OCI-LY7 (cell line): ENCODE measurements at regions not wholly inside any gene's neighbourhood (a gene's known extent, or its start where the extent isn't known, plus 50 kb on each side); places are given as distances from the start of the nearest gene placed in this dataset.

Source experiments
- EZH2phosphoT487 ChIP-seq: fragments of 200-600 bp; sonication (generic); IDR thresholded peaks from 2 replicates; pipeline ENCODE4 v1.6.1; 2018; ENCODE audit warnings: low read depth, borderline replicate concordance, mild to moderate bottlenecking, mixed run types, antibody characterized with exemption, low read length, moderate library complexity, mixed read lengths
- TF ChIP-seq, protein P1 (sequence below): fragments of 200-600 bp; sonication (generic); conservative IDR thresholded peaks from 2 replicates; pipeline ENCODE4 v1.5.1; 2014; ENCODE audit warnings: mild to moderate bottlenecking, antibody characterized with exemption, low read length, moderate library complexity, mixed read lengths

DNA sequence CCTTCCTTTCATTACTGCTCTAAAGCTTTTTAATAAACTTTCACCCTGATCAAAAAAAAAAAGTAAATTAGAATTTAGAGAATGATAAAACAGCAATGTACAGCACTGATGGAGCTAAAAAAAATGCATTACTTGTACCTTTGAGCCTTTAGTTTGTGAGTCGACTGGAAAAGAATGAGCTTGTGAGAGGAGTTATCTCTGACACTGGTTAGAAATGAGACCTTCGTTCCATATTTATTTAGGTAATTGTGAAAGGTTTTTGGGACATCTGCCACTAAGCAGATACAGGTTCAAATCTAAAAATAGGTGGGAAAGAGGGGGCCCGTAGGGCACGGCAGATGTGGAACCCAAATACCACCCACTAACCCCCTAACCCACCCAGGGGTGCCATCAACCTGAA, 376.8 kb downstream of the ICE1 start:
- TF ChIP-seq, protein P1, sequence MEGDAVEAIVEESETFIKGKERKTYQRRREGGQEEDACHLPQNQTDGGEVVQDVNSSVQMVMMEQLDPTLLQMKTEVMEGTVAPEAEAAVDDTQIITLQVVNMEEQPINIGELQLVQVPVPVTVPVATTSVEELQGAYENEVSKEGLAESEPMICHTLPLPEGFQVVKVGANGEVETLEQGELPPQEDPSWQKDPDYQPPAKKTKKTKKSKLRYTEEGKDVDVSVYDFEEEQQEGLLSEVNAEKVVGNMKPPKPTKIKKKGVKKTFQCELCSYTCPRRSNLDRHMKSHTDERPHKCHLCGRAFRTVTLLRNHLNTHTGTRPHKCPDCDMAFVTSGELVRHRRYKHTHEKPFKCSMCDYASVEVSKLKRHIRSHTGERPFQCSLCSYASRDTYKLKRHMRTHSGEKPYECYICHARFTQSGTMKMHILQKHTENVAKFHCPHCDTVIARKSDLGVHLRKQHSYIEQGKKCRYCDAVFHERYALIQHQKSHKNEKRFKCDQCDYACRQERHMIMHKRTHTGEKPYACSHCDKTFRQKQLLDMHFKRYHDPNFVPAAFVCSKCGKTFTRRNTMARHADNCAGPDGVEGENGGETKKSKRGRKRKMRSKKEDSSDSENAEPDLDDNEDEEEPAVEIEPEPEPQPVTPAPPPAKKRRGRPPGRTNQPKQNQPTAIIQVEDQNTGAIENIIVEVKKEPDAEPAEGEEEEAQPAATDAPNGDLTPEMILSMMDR, result no peak
- TF ChIP-seq EZH2phosphoT487, result no peak
